Cardiac fibroblast (primary cell): ENCODE measurements at regions not wholly inside any gene's neighbourhood (a gene's known extent, or its start where the extent isn't known, plus 50 kb on each side); places are given as distances from the start of the nearest gene placed in this dataset.
"Not testable (repeated sequence)": the region's sequence is repeated elsewhere in the genome, so short reads cannot be mapped to it uniquely, and the experiment has no call there.

Experiments
- DNase-seq, 2 donors: peaks; one replicate each; pipeline versions ENCODE4 v3.0.0 to v3.0.0-alpha.2; 2010; ENCODE audit warnings: low read depth in 2 of 2
- H3K4me3 ChIP-seq, 2 donors: replicated peaks in 1 of 2; 1 replicate in 1 of 2; 2 replicates in 1 of 2; pipeline ENCODE4 v1.5.1; 2011; ENCODE audit warnings: low read depth in 2 of 2, low read length in 2 of 2, mild to moderate bottlenecking in 2 of 2, moderate library complexity in 1 of 2
- TF ChIP-seq, protein P1 (sequence below): IDR thresholded peaks from one replicate; pipeline ENCODE4 v1.5.1; 2011; ENCODE audit warnings: low read depth, mild to moderate bottlenecking, low read length, inconsistent platforms

DNA sequence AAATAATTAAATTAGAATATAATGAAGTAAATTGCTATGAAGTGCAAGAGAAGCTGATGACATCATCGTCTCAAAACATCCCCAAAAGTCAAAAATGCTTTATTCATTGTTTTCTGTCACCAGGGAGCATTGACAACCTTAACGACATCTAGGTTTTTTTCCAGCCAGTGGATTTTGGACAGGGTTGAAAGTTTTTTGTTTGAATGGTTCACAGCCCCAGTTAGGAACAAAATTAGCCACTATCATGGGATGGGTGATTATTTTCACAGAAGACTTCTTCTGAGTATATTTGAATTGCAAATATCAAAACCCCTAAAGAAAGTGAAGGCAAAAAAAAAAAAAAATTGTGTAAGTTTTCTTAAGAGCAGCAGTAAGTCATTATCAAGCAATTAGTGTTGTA is 826.1 kb downstream of the STPG2 start:
- no peak overlapping the region for H3K4me3 ChIP-seq
- TF ChIP-seq, protein P1, sequence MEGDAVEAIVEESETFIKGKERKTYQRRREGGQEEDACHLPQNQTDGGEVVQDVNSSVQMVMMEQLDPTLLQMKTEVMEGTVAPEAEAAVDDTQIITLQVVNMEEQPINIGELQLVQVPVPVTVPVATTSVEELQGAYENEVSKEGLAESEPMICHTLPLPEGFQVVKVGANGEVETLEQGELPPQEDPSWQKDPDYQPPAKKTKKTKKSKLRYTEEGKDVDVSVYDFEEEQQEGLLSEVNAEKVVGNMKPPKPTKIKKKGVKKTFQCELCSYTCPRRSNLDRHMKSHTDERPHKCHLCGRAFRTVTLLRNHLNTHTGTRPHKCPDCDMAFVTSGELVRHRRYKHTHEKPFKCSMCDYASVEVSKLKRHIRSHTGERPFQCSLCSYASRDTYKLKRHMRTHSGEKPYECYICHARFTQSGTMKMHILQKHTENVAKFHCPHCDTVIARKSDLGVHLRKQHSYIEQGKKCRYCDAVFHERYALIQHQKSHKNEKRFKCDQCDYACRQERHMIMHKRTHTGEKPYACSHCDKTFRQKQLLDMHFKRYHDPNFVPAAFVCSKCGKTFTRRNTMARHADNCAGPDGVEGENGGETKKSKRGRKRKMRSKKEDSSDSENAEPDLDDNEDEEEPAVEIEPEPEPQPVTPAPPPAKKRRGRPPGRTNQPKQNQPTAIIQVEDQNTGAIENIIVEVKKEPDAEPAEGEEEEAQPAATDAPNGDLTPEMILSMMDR, result no peak
- no peak for DNase-seq

DNA sequence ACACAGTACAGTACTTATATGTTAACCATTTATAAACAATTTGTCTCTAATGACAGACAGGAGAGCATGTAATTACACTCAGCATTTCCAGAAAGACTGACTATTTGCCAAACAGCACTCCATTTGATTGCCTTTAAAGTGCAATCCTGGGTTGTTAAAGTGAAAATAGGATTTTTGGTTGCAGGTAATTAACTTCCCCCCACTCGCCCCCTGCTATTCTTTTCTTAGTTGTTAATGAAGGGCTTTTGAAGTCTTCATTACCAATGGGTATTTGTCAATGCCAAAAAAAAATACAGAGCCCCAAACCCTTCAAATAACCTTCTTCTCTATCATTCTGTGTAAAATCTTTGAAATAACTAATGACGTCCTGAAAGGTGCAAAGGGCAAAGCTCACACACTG is 825.6 kb downstream of the STPG2 start:
- TF ChIP-seq, protein P1, result no peak
- no peak for DNase-seq
- H3K4me3 ChIP-seq, result no peak overlapping the region

DNA sequence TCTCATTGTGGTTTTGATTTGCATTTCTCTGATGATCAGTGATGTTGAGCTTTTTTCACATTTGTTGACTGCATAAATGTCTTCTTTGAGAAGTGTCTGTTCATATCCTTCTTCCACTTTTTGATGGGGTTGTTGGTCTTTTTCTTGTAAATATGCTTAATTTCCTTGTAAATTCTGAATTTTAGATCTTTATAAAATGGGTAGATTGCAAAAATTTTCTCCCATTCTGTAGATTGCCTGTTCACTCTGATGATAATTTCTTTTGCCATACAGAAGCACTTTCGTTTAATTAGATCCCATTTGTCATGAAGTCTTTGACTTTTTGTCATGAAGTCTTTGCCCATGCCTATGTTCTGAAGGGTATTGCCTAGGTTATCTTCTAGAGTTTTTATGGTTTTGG is 817.5 kb downstream of the STPG2 start:
- not testable (repeated sequence) for DNase-seq, H3K4me3 ChIP-seq

DNA sequence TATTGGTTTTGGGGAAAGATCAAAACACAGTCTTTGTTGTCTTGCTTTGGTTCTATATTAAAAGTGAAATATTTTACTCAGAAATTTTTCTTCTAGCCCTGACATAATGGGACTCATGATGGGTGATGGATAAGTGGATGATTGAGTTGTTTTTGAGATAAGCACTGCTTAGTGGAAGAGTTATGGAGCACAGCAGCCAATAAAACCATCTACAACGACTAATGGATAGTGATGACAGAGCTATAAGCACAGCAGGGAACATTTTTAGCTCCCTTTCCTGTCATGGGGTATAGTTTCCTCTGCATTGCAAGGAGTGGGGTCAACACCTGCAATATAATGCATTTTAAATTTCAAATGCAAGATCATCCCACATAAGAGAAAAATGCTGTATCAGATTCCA is 812.4 kb downstream of the STPG2 start:
- H3K4me3 ChIP-seq, result no peak overlapping the region
- no peak for DNase-seq
- TF ChIP-seq, protein P1, result no peak

DNA sequence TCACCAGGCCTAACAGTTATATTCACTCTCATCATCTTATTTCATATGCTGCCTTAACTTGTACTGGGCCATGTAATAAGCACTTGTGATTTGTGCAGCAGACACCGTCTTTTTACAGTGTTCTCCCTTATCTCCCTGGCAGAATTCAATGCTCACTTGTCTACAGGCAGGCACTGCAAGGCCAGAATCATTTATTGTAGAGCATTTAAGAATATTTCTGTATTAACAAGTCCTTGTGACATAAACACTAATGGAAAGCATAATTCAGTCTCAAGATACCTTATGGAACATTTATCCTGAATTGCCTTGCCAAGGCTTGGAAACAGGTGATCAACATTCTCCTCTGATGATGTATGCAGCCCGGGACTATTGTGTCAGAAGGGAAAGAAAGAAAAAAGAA is 808.9 kb downstream of the STPG2 start:
- TF ChIP-seq, protein P1, result no peak
- no peak overlapping the region for H3K4me3 ChIP-seq
- no peak for DNase-seq

DNA sequence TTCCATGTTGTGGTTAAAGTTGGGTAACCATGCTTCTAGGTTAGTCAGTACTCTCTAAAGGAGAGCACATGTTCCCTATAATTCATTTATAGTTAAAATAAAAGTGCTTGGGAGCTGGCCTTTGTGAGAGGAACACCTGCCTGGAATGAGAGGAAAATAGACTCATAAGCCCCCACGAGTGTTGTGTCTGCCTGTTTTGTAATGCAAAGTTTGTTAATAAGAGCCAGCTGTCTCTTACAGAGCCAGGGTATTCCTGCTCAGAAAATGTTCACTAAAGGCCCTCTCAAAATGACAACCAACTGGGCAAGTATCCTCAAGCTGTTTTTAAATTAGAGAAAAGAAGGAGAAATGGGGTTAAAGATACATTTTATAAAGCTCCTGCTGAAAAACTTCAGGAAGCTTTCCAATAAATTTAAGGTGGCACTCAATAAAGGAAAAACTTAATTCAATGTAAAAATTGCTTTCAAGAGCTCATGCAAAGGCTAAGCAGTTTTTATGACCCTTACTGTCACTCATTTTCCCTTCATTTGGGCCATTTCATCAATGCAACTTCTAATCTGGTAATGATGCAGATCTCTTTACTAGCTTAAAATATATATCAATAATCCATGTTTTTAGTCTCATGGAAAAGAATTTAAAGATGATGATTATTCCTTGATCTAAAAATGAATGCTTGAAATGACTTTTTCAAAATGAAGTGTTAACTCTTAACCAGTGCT is 793.6 kb downstream of the STPG2 start:
- DNase-seq, result no peak
- TF ChIP-seq, protein P1, result no peak
- H3K4me3 ChIP-seq, result no peak overlapping the region

DNA sequence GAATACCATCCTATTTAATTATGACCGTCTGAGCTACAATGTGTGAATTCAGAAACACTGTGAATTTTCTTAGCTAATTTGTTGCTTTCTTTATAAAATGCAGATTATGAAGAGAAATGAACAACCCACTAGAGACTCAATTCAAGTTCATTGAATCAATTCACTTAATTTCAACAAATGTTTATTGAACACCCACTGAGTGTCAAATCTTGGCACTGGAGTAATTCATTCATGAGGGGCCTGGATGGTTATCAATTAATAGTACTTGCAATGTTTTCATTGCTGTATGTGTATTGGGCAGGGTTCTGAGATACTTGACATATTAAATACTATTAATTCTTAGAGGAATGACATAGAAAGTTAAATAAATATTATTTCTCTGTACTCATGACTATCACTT is 789.4 kb downstream of the STPG2 start:
- TF ChIP-seq, protein P1, result no peak
- H3K4me3 ChIP-seq, result no peak overlapping the region
- no peak for DNase-seq
